Endothelial cell of umbilical vein (primary cell): ENCODE measurements at regions not wholly inside any gene's neighbourhood (a gene's known extent, or its start where the extent isn't known, plus 50 kb on each side); places are given as distances from the start of the nearest gene placed in this dataset.

Experiments
- BruUV-seq: library from RNA; stranded (reverse); fragments of 400-500 nt; replicated peaks from 2 replicates; lab custom pipeline; 2021; lab: Mats Ljungman, UMichigan
- CTCF ChIA-PET: fragments of 300-600, 350-600 bp; sonication (Branson Sonifier 250); formaldehyde crosslinking; loops from one replicate; lab custom pipeline; 2021; ENCODE audit warnings: antibody characterized with exemption, inconsistent platforms; lab: Charles Lee
- POLR2A ChIA-PET: fragments of 300-600, 350-600 bp; sonication (Branson Sonifier 250); formaldehyde crosslinking; loops from one replicate; lab custom pipeline; 2021; ENCODE audit warnings: antibody characterized with exemption, inconsistent platforms; lab: Charles Lee
- DNase-seq: peaks from one replicate; pipeline ENCODE4 v3.0.0-alpha.2; 2011; ENCODE audit warnings: low read depth, low spot score
- FAIRE-seq: peaks from 2 replicates; lab custom pipeline; 2011; peaks lifted over from hg19 to GRCh38; lab: Jason Lieb, UNC
- H2AFZ ChIP-seq: 2 replicates; pipeline ENCODE4 v1.6.0; 2012; ENCODE audit warnings: low read depth, low read length, control low read depth, inconsistent platforms
- H3K27ac ChIP-seq: 2 replicates; pipeline ENCODE4 v1.5.1; 2011; ENCODE audit warnings: low read depth, mild to moderate bottlenecking, control low read depth, low read length, moderate library complexity; ENCODE audit not compliant: insufficient read depth
- H3K27me3 ChIP-seq, 2 experiments: 2 replicates each; pipeline versions ENCODE4 v1.6.0 to v1.6.1; 2011; ENCODE audit warnings: low read length in 2 of 2, mixed read lengths in 1 of 2; ENCODE audit not compliant: control insufficient read depth in 2 of 2, insufficient read depth in 2 of 2
- H3K36me3 ChIP-seq, 2 experiments: 2 replicates in 1 of 2; 3 replicates in 1 of 2; pipeline ENCODE4 v1.5.1; 2011; ENCODE audit warnings: low read length in 2 of 2, mild to moderate bottlenecking in 1 of 2, moderate library complexity in 1 of 2; ENCODE audit not compliant: control insufficient read depth in 2 of 2, insufficient read depth in 2 of 2; ENCODE audit errors: extremely low read depth in 1 of 2
- H3K4me1 ChIP-seq: 3 replicates; pipeline ENCODE4 v1.5.1; 2011; ENCODE audit warnings: mild to moderate bottlenecking, low read length; ENCODE audit not compliant: control insufficient read depth, insufficient read depth; ENCODE audit errors: extremely low read depth
- H3K4me2 ChIP-seq: 2 replicates; pipeline ENCODE4 v1.6.1; 2011; ENCODE audit warnings: low read length, control low read depth, mixed read lengths; ENCODE audit not compliant: insufficient read depth
- H3K4me3 ChIP-seq, 3 experiments: fragments of 200-600 bp in 1 of 3; sonication (generic), shearing (Covaris generic) in 1 of 3; replicated peaks in 1 of 3; 2 replicates each; pipeline ENCODE4 v1.5.1; 2011 to 2016; ENCODE audit warnings: control low read depth in 3 of 3, low read length in 3 of 3, mild to moderate bottlenecking in 2 of 3, inconsistent platforms in 1 of 3, low read depth in 1 of 3, moderate library complexity in 1 of 3; ENCODE audit not compliant: insufficient read depth in 1 of 3
- H3K79me2 ChIP-seq: 2 replicates; pipeline ENCODE4 v1.6.0; 2012; ENCODE audit warnings: low read length, inconsistent platforms; ENCODE audit not compliant: control insufficient read depth, insufficient read depth
- H3K9ac ChIP-seq: replicated peaks from 2 replicates; pipeline ENCODE3; 2011; ENCODE audit warnings: low read length, control low read depth; ENCODE audit not compliant: insufficient read depth; ENCODE audit errors: extremely low read depth
- H3K9me1 ChIP-seq: replicated peaks from 3 replicates; pipeline ENCODE4 v1.6.0; 2011; ENCODE audit warnings: mild to moderate bottlenecking, low read length; ENCODE audit not compliant: control insufficient read depth, insufficient read depth; ENCODE audit errors: extremely low read depth
- H3K9me3 ChIP-seq: replicated peaks from 2 replicates; pipeline ENCODE4 v1.5.1; 2012; ENCODE audit warnings: low read length, inconsistent platforms; ENCODE audit not compliant: control insufficient read depth, insufficient read depth
- H4K20me1 ChIP-seq: replicated peaks from 2 replicates; pipeline ENCODE3; 2011; ENCODE audit warnings: mild to moderate bottlenecking, low read length; ENCODE audit not compliant: control insufficient read depth, insufficient read depth; ENCODE audit errors: extremely low read depth
- EZH2 ChIP-seq: IDR thresholded peaks from 2 replicates; pipeline ENCODE4 v1.6.1; 2012; ENCODE audit warnings: borderline replicate concordance, low read depth, mild to moderate bottlenecking, moderate library complexity, low read length, inconsistent platforms; ENCODE audit not compliant: severe bottlenecking
- FOS ChIP-seq: IDR thresholded peaks from 2 replicates; pipeline ENCODE4 v1.6.1; 2011; ENCODE audit warnings: mild to moderate bottlenecking, low read length, moderate library complexity, borderline replicate concordance; ENCODE audit not compliant: insufficient read depth
- GATA2 ChIP-seq: IDR thresholded peaks from 2 replicates; pipeline ENCODE4 v1.7.0; 2011; ENCODE audit warnings: low read depth, mild to moderate bottlenecking, moderate library complexity, mixed read lengths, low read length; ENCODE audit not compliant: insufficient read length, insufficient read depth
- JUN ChIP-seq: IDR thresholded peaks from 2 replicates; pipeline ENCODE4 v1.6.1; 2011; ENCODE audit warnings: borderline replicate concordance, low read depth; ENCODE audit not compliant: insufficient read length, insufficient read depth
- MYC ChIP-seq: IDR thresholded peaks from one replicate; pipeline ENCODE4 v1.6.1; 2011; ENCODE audit warnings: mild to moderate bottlenecking, low read depth, low read length
- POLR2A ChIP-seq: IDR thresholded peaks from 2 replicates; pipeline ENCODE4 v1.6.1; 2012; ENCODE audit warnings: low read depth, mild to moderate bottlenecking, control low read depth, low read length
- POLR2AphosphoS5 ChIP-seq: IDR thresholded peaks from 2 replicates; pipeline ENCODE4 v1.6.1; 2012; ENCODE audit warnings: low read depth, mild to moderate bottlenecking, control low read depth, low read length, moderate library complexity; ENCODE audit not compliant: insufficient read depth
- dilution Hi-C: fragments of 300-500 bp; cut with MboI; formaldehyde crosslinking; loops from one replicate; pipeline ENCODE4 v1.15.0; 2019; ENCODE audit warnings: low sequenced_read_pairs; ENCODE audit not compliant: extremely low pct_ligation_motif_present
- intact Hi-C: fragments of 100-400 bp; cut with micrococcal nuclease; formaldehyde crosslinking; loops from one replicate; pipeline ENCODE4 v1.10.0; 2022
- TF ChIP-seq, protein P1 (sequence below): IDR thresholded peaks from 2 replicates; pipeline ENCODE4 v1.6.1; 2011; ENCODE audit not compliant: insufficient read depth, insufficient read length
- TF ChIP-seq, protein P2 (sequence below), 2 donors: IDR thresholded peaks; 1 replicate in 1 of 2; 2 replicates in 1 of 2; pipeline ENCODE4 v1.5.1; 2011; ENCODE audit warnings: low read length in 2 of 2, mild to moderate bottlenecking in 2 of 2, moderate library complexity in 2 of 2, control low read depth in 1 of 2, inconsistent platforms in 1 of 2, low read depth in 1 of 2; ENCODE audit not compliant: insufficient read depth in 1 of 2; ENCODE audit errors: extremely low read depth in 1 of 2

DNA sequence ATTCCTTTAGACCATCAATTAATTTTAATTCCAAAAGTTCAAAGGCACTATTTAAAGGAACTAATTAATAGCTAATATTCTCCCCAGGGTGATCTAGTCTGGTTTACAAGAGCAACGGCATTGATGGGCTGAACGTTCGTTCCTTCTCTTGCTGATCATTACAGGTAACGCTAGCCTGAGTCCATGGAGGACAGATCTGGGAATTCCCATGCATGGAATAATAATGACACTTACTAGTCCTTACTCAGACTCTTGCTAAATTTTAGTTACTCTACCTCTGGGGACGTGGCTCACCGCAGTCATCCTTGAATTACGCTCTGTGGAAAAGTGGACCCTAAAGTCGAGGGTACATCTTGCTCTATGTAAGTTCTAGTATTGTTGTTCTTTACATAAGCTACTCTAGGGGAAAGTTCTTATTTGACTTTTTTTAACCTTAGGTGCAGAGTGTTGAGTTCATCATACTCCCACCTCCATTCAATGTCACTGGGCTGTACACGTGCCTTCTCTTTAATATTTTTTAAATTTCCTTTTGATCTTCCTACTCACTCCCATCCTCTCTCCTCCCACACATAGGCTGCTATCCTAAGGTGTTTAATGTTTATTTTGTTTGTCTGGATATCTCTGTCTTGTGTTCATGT, 133.9 kb downstream of the ZNF281 start:
- BruUV-seq, result no TSS peak
- Histone ChIP-seq H3K4me3 (no peak overlapping the region), H3K9ac (no peak overlapping the region), H3K4me2 (no peak overlapping the region), H4K20me1 (no peaks in the 10 kb centered on the region), H3K9me1 (no peaks in the 10 kb centered on the region), H3K4me1 (no peaks in the 10 kb centered on the region), H3K36me3 (no peaks in the 10 kb centered on the region), H3K27ac (no peak overlapping the region), H2AFZ (no peak overlapping the region), H3K9me3 (no peaks in the 10 kb centered on the region), H3K27me3 (peaks cover 0 to 3% of the 10 kb centered on the region in 2 experiments), H3K79me2 (no peaks in the 10 kb centered on the region)
- intact Hi-C loops, result loop anchor here (1.0 to 10.0 kb wide), 4 partner anchors 137 to 731 kb away; no protein-coding TSS in a partner anchor
- ChIA-PET POLR2A (no interaction called here), CTCF (interaction anchor here (0.6 to 4.5 kb wide), 67 partner anchors 9 to 1521 kb away, joined by 3 to 138 read pairs (median 4); no protein-coding TSS in a partner anchor)
- DNase-seq, result no peak
- dilution Hi-C loops, result no loop called here
- no peak for TF ChIP-seq EZH2
- FAIRE-seq, result no peak

DNA sequence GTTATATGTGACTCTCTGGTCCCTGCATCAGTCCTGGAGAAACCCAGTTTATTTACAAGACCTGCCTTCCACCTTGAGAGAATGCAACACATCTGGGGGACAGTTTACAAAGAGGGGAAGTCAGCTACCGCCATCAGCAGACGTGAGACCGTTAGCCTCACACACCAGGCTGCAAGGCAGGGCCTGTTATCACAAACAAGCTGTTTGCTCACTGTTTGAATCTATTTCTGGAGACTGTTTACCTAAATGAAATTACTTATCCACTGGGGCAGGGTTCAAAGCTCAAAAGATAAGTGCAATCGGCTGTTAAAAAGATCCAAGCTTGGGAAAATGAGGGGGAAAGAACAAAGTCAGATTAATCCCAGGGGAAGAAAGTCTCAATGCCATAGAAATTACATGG, 134.4 kb downstream of the ZNF281 start:
- intact Hi-C loops, result loop anchor here (5.0 to 10.0 kb wide), 2 partner anchors 233 to 731 kb away; no protein-coding TSS in a partner anchor
- POLR2A ChIA-PET, result no interaction called here

More for the DNA sequence above, 134.4 kb downstream of the ZNF281 start:
- Histone ChIP-seq H3K9ac (no peak overlapping the region), H3K36me3 (no peaks in the 10 kb centered on the region), H3K79me2 (no peaks in the 10 kb centered on the region), H3K4me3 (no peak overlapping the region), H3K9me1 (no peaks in the 10 kb centered on the region), H3K4me2 (no peak overlapping the region), H3K9me3 (no peaks in the 10 kb centered on the region), H2AFZ (no peak overlapping the region), H4K20me1 (no peaks in the 10 kb centered on the region), H3K4me1 (no peaks in the 10 kb centered on the region), H3K27ac (no peak overlapping the region), H3K27me3 (no peaks in the 10 kb centered on the region)
- DNase-seq (no peak), FAIRE-seq (no peak)
- dilution Hi-C loops, result no loop called here
- TF ChIP-seq MYC, result no peak
- no peak for TF ChIP-seq EZH2
- no peak for TF ChIP-seq FOS
- no peak for TF ChIP-seq POLR2A
- TF ChIP-seq, protein P1, sequence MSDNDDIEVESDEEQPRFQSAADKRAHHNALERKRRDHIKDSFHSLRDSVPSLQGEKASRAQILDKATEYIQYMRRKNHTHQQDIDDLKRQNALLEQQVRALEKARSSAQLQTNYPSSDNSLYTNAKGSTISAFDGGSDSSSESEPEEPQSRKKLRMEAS, result no peak
- TF ChIP-seq, protein P2, sequence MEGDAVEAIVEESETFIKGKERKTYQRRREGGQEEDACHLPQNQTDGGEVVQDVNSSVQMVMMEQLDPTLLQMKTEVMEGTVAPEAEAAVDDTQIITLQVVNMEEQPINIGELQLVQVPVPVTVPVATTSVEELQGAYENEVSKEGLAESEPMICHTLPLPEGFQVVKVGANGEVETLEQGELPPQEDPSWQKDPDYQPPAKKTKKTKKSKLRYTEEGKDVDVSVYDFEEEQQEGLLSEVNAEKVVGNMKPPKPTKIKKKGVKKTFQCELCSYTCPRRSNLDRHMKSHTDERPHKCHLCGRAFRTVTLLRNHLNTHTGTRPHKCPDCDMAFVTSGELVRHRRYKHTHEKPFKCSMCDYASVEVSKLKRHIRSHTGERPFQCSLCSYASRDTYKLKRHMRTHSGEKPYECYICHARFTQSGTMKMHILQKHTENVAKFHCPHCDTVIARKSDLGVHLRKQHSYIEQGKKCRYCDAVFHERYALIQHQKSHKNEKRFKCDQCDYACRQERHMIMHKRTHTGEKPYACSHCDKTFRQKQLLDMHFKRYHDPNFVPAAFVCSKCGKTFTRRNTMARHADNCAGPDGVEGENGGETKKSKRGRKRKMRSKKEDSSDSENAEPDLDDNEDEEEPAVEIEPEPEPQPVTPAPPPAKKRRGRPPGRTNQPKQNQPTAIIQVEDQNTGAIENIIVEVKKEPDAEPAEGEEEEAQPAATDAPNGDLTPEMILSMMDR (IDR thresholded peaks at IDR 0.05; ENCODE audit: extremely low read depth in 1 of 2, insufficient read depth in 1 of 2, low read depth in 1 of 2, low read length in 2 of 2), result no peak
- no peak for TF ChIP-seq JUN
- TF ChIP-seq POLR2AphosphoS5, result no peak
- no peak for TF ChIP-seq GATA2
- CTCF ChIA-PET, result interaction anchor here (0.9 to 4.5 kb wide), 26 partner anchors 8 to 812 kb away, joined by 3 to 138 read pairs (median 6); no protein-coding TSS in a partner anchor
- BruUV-seq, result no TSS peak
